Activated CD4-positive, alpha-beta T cell treated with anti-CD3 and anti-CD28 coated beads, Interleukin-2, amount 10 ng/mL, durations not matched to agents 24 days and 14 days (primary cell): ENCODE measurements at regions not wholly inside any gene's neighbourhood (a gene's known extent, or its start where the extent isn't known, plus 50 kb on each side); places are given as distances from the start of the nearest gene placed in this dataset.
"Not testable (repeated sequence)": the region's sequence is repeated elsewhere in the genome, so short reads cannot be mapped to it uniquely, and the experiment has no call there.

Experiments used
- DNase-seq: peaks from one replicate; pipeline ENCODE4 v3.0.0; 2022
- H3K27ac Mint-ChIP-seq: one replicate; pipeline ENCODE4 v1.8.0; 2022; ENCODE audit warnings: mild to moderate bottlenecking, mixed read lengths
- H3K27me3 Mint-ChIP-seq: one replicate; pipeline ENCODE4 v1.8.0; 2022; ENCODE audit warnings: mixed read lengths
- H3K36me3 Mint-ChIP-seq: one replicate; pipeline ENCODE4 v1.8.0; 2022; ENCODE audit warnings: low read depth, mild to moderate bottlenecking, mixed read lengths
- H3K4me1 Mint-ChIP-seq: one replicate; pipeline ENCODE4 v1.8.0; 2021; ENCODE audit warnings: mixed read lengths
- H3K4me3 Mint-ChIP-seq: one replicate; pipeline ENCODE4 v1.8.0; 2022; ENCODE audit warnings: mild to moderate bottlenecking, moderate library complexity, mixed read lengths
- H3K9me3 Mint-ChIP-seq: one replicate; pipeline ENCODE4 v1.8.0; 2021; ENCODE audit warnings: mixed read lengths
- intact Hi-C: fragments of 100-400 bp; cut with micrococcal nuclease; formaldehyde crosslinking; loops from one replicate; pipeline ENCODE4 v1.15.1; 2023

DNA sequence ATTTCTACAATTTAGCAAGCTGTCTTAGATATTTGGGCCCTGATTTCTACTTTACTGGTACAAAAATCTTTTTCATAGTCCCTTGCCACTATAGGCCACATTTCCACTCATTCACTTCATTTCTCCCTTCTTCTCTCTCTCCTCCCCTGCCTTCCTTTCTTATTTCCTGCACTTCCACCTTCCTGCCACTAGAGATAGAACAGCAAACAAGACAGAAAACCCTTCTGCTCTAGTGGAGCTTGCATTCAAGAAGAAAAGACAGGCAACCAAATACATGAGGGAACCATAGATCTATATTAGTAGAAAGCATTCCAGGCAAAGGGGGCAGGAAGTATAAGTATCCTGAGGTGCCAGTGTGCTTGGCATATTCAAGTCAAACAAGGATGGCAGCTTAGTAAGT, 623.5 kb downstream of the FLRT2 start:
- intact Hi-C loops: no loop called here
- no peaks in the 10 kb centered on the region for H3K27me3 Mint-ChIP-seq
- H3K36me3 Mint-ChIP-seq: no peaks in the 10 kb centered on the region
- no peak overlapping the region for H3K27ac Mint-ChIP-seq
- H3K4me3 Mint-ChIP-seq: no peak overlapping the region
- no peaks in the 10 kb centered on the region for H3K4me1 Mint-ChIP-seq
- DNase-seq: no peak
- no peaks in the 10 kb centered on the region for H3K9me3 Mint-ChIP-seq

DNA sequence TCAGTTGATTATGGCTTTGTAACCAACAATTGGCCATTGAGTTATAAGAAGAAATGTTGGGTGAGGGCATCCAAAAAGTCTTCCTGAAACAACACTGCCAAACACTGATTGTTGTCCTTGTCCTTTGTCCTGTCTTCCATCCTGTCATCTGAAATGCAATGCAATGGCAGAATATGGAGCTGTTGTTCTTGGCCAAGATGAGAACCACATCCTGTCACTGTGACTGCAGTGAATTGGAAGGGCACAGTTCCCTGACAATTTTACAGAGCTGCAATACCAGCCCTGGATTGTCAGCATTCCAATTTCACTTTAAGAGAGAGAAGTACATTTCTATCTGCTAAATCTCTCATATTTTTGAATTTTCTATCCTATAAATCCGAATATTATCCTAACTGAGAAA, 613.3 kb downstream of the FLRT2 start:
- Mint-ChIP-seq H3K36me3 (no peaks in the 10 kb centered on the region), H3K27me3 (no peaks in the 10 kb centered on the region), H3K4me3 (no peak overlapping the region), H3K4me1 (no peaks in the 10 kb centered on the region), H3K27ac (no peak overlapping the region), H3K9me3 (no peaks in the 10 kb centered on the region)
- intact Hi-C loops: no loop called here
- DNase-seq: no peak

DNA sequence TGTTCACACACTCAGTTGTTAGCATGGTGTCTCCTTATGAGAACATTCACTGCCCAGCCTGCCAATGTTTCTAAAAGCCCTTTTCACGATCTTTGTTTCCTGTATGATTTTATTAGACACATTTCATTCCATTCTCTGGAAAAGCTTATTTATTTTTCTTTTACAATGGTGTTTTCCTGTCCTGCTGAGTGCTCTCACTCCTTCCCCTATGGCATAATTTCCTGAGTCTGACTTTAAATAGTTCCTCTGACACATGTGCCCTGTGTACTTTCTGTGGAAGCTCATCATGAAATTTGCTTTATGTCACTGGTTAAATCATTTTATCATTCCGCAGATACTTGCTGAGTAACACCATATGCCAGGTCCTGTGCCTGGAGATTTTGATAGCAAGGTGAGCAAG, 612.0 kb downstream of the FLRT2 start:
- Mint-ChIP-seq H3K4me1 (no peaks in the 10 kb centered on the region), H3K4me3 (no peak overlapping the region), H3K36me3 (no peaks in the 10 kb centered on the region), H3K27ac (no peak overlapping the region), H3K27me3 (no peaks in the 10 kb centered on the region), H3K9me3 (no peaks in the 10 kb centered on the region)
- intact Hi-C loops: no loop called here
- DNase-seq: no peak

DNA sequence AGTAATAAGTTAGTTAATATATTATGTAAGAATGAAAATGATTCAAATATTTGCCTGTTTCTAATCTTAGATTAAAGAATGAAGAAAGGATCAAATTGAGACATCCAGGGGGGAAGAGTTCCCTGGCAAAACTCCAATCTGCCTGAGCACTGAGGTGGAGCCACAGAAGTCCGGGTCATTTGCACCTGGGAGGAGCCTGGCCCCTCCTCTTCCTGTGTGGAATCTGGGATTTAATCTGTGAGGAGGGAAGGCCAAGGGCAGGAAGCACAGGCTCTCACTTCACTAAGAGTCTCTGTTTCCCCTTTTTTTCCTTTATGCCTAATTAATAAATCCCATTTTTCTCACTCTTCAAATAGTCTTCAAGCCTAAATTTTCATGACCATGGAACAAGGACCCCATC, 599.5 kb downstream of the FLRT2 start:
- Mint-ChIP-seq H3K4me1 (no peaks in the 10 kb centered on the region), H3K4me3 (no peak overlapping the region), H3K9me3 (peaks cover 7% of the 10 kb centered on the region), H3K36me3 (no peaks in the 10 kb centered on the region), H3K27me3 (no peaks in the 10 kb centered on the region), H3K27ac (no peak overlapping the region)
- DNase-seq: no peak
- intact Hi-C loops: no loop called here

DNA sequence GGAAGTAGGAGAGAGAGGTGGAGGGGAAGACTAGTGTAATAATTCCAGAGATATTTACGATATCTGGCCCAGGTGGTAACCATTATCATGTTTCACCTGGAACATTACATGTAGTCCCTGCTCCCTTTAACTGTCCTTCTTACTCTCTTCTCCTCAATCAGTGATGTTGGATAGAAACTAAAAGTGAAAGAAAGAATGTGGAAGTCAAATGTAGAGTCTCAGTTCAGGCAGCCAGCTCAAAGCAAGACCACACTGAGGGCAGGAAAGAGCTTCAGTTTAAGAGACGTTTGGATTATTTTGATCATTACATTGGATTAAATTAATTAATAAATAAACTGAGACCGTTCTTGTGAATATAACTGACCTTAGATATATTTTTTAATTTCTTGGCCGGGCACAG, 594.4 kb downstream of the FLRT2 start:
- intact Hi-C loops: no loop called here
- Mint-ChIP-seq H3K27ac (no peak overlapping the region), H3K36me3 (no peaks in the 10 kb centered on the region), H3K9me3 (peaks cover 6% of the 10 kb centered on the region), H3K4me3 (no peak overlapping the region), H3K27me3 (no peaks in the 10 kb centered on the region), H3K4me1 (peaks cover 3% of the 10 kb centered on the region)
- no peak for DNase-seq

DNA sequence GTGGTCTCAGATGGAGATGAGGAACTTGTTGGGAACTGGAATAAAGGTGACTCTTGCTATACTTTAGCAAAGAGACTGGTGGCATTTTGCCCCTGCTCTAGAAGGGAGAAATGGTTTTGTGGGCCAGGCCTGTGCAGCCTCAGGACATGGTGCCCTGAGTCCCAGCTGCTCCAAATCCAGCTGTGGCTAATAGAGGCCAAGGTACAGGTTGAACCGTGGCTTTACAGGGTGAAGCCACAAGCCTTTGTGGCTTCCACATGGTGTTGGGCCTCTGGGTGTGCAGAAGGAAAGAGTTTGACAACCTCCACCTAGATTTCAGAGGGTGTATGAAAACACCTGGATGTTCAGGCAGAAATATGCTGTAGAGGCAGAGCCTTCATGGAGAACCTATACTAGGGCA, 586.0 kb downstream of the FLRT2 start:
- no peaks in the 10 kb centered on the region for H3K27me3 Mint-ChIP-seq
- intact Hi-C loops: no loop called here
- peaks cover 3% of the 10 kb centered on the region for H3K9me3 Mint-ChIP-seq
- DNase-seq: no peak
- H3K4me1 Mint-ChIP-seq: no peaks in the 10 kb centered on the region
- H3K36me3 Mint-ChIP-seq: no peaks in the 10 kb centered on the region
- H3K27ac Mint-ChIP-seq: no peak overlapping the region
- H3K4me3 Mint-ChIP-seq: no peak overlapping the region

DNA sequence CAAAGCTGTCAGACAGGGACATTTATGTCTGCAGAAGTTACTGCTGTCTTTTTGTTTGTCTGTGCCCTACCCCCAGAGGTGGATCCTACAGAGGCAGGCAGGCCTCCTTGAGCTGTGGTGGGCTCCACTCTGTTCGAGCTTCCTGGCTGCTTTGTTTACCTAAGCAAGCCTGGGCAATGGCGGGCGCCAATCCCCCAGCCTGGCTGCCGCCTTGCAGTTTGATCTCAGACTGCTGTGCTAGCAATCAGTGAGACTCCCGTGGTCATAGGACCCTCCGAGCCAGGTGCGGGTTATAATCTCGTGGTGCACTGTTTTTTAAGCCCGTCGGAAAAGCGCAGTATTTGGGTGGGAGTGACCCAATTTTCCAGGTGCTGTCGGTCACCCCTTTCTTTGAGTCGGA, 580.9 kb downstream of the FLRT2 start:
- intact Hi-C loops, H3K36me3 Mint-ChIP-seq, H3K4me3 Mint-ChIP-seq, H3K9me3 Mint-ChIP-seq, H3K27ac Mint-ChIP-seq, H3K4me1 Mint-ChIP-seq, H3K27me3 Mint-ChIP-seq, DNase-seq: not testable (repeated sequence)

DNA sequence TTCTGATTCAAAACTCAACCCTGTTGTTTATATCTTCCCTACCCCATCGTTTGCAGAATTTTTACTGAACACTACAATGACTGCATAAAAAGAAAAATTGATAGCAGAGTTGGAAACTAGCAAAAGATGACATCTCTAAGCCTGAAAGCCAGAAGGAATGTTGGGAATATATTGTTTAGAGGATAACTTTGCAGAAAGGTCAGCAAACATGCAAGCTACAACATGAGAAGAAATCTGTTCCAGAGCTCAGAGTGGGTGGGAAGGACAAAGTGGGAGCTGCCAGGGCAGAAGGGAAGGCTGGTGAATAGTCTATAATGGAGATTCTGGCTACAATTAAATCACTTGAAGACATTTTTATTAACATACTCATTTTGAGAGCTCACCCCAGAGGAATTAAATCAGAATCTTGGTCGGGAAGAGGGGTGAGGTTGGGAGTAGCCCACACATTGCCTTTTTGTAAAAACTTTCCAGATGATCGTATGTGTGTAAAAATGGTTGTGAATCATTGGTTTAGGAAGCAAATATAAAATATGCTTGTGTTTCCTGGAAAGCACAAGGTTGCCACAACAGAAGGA, 574.8 kb downstream of the FLRT2 start:
- DNase-seq: no peak
- Mint-ChIP-seq H3K27ac (no peak overlapping the region), H3K4me3 (no peak overlapping the region), H3K4me1 (no peaks in the 10 kb centered on the region), H3K27me3 (no peaks in the 10 kb centered on the region), H3K9me3 (peaks cover 12% of the 10 kb centered on the region), H3K36me3 (no peaks in the 10 kb centered on the region)
- intact Hi-C loops: no loop called here

DNA sequence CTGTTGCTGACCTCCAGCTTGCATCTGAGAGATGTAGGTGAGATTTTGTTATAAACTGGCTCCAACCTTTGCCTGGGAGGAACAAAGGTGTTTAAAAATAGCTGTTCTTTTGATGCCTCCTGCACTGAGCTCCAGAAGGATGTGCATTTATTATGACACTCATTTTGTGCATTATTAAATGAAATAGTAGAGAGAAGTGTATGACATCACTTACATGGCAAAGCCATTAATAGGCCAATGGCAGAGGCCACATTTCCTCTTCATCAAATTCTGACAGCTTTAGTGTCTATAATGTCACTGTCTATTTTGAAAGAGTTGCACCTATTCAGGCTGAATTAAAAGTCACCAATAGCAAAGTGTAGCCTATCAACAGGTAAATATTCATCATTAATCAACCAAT, 564.6 kb downstream of the FLRT2 start:
- Mint-ChIP-seq H3K36me3 (no peaks in the 10 kb centered on the region), H3K4me3 (no peak overlapping the region), H3K9me3 (peaks cover 11% of the 10 kb centered on the region), H3K27ac (no peak overlapping the region), H3K4me1 (no peaks in the 10 kb centered on the region), H3K27me3 (no peaks in the 10 kb centered on the region)
- intact Hi-C loops: no loop called here
- DNase-seq: no peak

DNA sequence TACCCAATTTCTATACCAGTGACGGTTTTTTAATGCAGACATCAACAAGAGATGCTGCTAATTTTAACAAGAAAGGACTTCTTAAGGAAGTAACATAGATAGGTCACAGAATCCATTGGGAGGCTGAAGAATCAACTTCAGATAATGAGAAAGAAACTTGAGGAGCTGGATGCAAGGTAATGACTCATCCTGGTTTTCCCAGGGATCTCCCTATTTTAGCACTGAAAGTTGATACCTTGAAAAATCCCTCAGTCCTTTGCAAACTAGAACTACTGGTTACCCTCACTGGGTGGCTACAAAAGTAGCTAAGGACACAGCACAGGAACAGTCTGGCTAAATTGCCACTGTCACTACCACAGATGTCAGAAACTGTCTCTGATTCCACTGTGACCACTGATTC, 561.9 kb downstream of the FLRT2 start:
- no peaks in the 10 kb centered on the region for H3K36me3 Mint-ChIP-seq
- no peak overlapping the region for H3K4me3 Mint-ChIP-seq
- H3K9me3 Mint-ChIP-seq: peaks cover 11% of the 10 kb centered on the region
- H3K27me3 Mint-ChIP-seq: no peaks in the 10 kb centered on the region
- H3K4me1 Mint-ChIP-seq: no peaks in the 10 kb centered on the region
- intact Hi-C loops: no loop called here
- DNase-seq: no peak
- H3K27ac Mint-ChIP-seq: no peak overlapping the region

DNA sequence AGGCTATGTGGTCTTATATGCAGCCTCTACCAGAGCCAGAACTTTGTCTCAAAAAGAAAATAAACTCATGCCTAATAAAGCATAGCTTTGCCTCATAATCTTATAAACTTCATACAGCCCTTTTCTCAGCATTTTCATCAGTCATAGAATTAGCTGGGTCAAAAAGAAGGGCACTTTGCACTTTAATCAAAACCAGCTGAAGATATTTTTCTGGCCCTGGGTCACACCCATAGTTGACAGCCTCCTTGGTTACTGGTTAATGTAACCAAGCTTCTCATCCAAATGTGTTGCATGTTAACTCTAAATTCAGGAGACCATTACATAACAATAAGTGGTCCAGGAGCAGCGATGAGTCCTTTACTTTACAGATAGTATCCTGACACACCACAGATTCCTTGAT, 558.2 kb downstream of the FLRT2 start:
- no peak for DNase-seq
- Mint-ChIP-seq H3K27me3 (no peaks in the 10 kb centered on the region), H3K4me3 (no peak overlapping the region), H3K9me3 (peaks cover 9% of the 10 kb centered on the region), H3K36me3 (no peaks in the 10 kb centered on the region), H3K27ac (no peak overlapping the region), H3K4me1 (no peaks in the 10 kb centered on the region)
- intact Hi-C loops: no loop called here

DNA sequence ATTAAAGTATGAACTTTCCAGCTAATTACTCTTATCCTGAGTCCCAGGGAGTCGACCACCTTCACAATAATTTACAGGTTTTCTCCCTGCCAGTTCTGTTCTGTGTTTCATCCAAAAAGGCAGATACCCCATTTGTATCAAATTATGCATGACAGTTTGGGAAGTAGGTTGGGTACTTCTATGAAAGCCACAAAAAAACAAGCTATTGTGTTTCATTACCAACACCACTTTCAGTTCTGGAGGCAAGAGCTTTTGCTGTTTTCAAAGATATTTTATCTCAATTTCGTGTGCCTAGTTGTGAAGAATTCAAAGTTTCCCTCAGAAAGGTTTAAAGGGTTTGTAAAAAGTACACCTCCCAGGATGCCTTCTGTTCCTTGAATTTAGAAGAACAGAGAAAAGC, 557.4 kb downstream of the FLRT2 start:
- H3K4me3 Mint-ChIP-seq: no peak overlapping the region
- intact Hi-C loops: no loop called here
- no peaks in the 10 kb centered on the region for H3K4me1 Mint-ChIP-seq
- H3K27ac Mint-ChIP-seq: no peak overlapping the region
- peaks cover 6% of the 10 kb centered on the region for H3K9me3 Mint-ChIP-seq
- DNase-seq: no peak
- H3K36me3 Mint-ChIP-seq: no peaks in the 10 kb centered on the region
- no peaks in the 10 kb centered on the region for H3K27me3 Mint-ChIP-seq

DNA sequence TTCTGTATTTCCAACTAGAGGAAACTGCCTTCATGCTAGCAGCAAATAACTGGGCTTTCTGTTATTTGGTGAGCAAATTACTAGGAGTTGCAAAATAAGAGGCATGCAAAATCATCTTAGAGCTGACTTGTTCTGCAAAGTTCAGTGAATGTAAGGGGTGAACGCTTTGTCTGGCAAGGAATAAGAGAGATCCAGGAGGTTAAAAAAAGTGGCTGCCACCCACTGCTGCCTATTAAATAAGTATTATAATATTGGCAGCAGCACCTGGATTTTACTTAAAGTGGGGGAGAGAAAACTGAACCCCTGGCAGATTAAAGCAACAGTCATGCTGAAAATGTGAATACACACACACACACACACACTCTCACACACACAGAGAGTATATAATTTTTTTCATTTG, 557.0 kb downstream of the FLRT2 start:
- Mint-ChIP-seq H3K4me3 (no peak overlapping the region), H3K27me3 (no peaks in the 10 kb centered on the region)

DNA sequence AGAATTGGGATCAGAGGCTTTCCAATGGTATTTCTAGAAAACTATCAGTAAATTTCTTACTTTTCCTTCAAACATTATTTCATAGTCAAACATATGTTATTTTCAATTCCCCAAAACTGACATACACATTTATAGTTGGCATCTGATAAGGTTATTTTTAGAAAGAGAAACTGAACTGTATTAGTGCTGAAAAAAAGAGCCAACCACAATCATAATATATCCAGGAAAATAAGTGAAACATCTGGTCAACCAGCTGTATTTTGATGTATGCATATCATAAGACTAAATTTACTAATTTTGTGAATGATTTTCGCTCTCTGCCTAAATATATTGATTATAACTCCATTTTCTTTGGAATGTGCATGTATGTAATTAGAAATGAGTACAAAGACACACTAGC, 554.2 kb downstream of the FLRT2 start:
- H3K36me3 Mint-ChIP-seq: no peaks in the 10 kb centered on the region
- peaks cover 4% of the 10 kb centered on the region for H3K9me3 Mint-ChIP-seq
- no peak overlapping the region for H3K27ac Mint-ChIP-seq
- H3K4me1 Mint-ChIP-seq: no peaks in the 10 kb centered on the region
- no peak for DNase-seq
- intact Hi-C loops: no loop called here
- H3K4me3 Mint-ChIP-seq: no peak overlapping the region
- no peaks in the 10 kb centered on the region for H3K27me3 Mint-ChIP-seq

More for the DNA sequence above, 557.0 kb downstream of the FLRT2 start:
- no peak for DNase-seq
- intact Hi-C loops: no loop called here
- H3K27ac Mint-ChIP-seq: no peak overlapping the region
- H3K36me3 Mint-ChIP-seq: no peaks in the 10 kb centered on the region
- peaks cover 6% of the 10 kb centered on the region for H3K9me3 Mint-ChIP-seq
- H3K4me1 Mint-ChIP-seq: no peaks in the 10 kb centered on the region

DNA sequence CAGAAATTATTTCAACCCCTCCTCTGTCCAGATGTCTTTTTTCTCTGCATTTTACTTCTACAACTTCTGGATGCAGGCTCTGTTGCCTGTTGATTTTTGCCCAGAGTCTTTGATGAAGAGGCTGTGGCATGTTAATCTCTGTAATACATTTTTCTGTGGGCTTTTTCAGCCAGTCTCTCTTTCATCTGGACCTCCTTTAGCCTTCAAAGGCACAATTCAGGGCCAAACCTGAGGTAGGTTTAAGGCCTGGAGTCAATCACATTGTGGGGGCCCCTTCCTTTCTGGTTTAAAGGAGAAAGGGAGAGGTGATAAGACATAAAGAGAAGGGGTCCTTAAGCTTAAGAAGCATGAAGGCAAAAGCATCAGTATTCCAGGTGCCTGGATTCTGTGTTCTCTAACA, 553.7 kb downstream of the FLRT2 start:
- H3K27me3 Mint-ChIP-seq: no peaks in the 10 kb centered on the region
- no peak overlapping the region for H3K27ac Mint-ChIP-seq
- H3K4me1 Mint-ChIP-seq: no peaks in the 10 kb centered on the region
- intact Hi-C loops: no loop called here
- DNase-seq: no peak
- H3K9me3 Mint-ChIP-seq: peaks cover 6% of the 10 kb centered on the region
- H3K4me3 Mint-ChIP-seq: no peak overlapping the region
- H3K36me3 Mint-ChIP-seq: no peaks in the 10 kb centered on the region
